HCT116 (cell line): ENCODE measurements at regions not wholly inside any gene's neighbourhood (a gene's known extent, or its start where the extent isn't known, plus 50 kb on each side); places are given as distances from the start of the nearest gene placed in this dataset.

ENCODE experiments used
- ATAC-seq: fragments of 200-7000 bp; cut with Tn5 transposase; 2 replicates; pipeline ENCODE4 v1.9.1; 2020; ENCODE audit warnings: mild to moderate bottlenecking, moderate library complexity
- BruUV-seq: library from RNA; stranded (reverse); fragments of 400-500 nt; replicated peaks from 2 replicates; lab custom pipeline; 2021; lab: Mats Ljungman, UMichigan
- CTCF ChIA-PET: fragments of 300-600 bp; sonication (Branson Sonifier 250); formaldehyde crosslinking; loops from one replicate; lab custom pipeline; 2021; ENCODE audit warnings: antibody characterized with exemption; lab: Charles Lee
- POLR2A ChIA-PET: fragments of 300-600, 350-600 bp; sonication (Branson Sonifier 250); formaldehyde crosslinking; loops from one replicate; lab custom pipeline; 2021; ENCODE audit warnings: antibody characterized with exemption; lab: Charles Lee
- RAD21 ChIA-PET, 2 experiments: fragments of 300-600 bp; sonication (Branson Sonifier 250); formaldehyde crosslinking; loops; one replicate each; lab custom pipeline; 2023; ENCODE audit warnings: low total read pairs in 2 of 2; ENCODE audit not compliant: uncharacterized antibody in 2 of 2, unreplicated experiment in 2 of 2, low non-redundant PET in 1 of 2; lab: Charles Lee
- DNase-seq: peaks from one replicate; pipeline ENCODE4 v3.0.0-alpha.2; 2010; ENCODE audit warnings: low read depth, low spot score
- H2AFZ ChIP-seq: fragments of 200-600 bp; shearing (Covaris generic), sonication (generic); 2 replicates; pipeline ENCODE4 v1.6.1; 2017; ENCODE audit warnings: low read depth, mixed run types, mixed read lengths, antibody characterized with exemption, low read length; ENCODE audit not compliant: poor library complexity, severe bottlenecking
- H3K27ac ChIP-seq: 2 replicates; pipeline ENCODE4 v1.5.1; 2012; ENCODE audit warnings: low read depth, low read length
- H3K27me3 ChIP-seq: fragments of 200-600 bp; sonication (generic); 2 replicates; pipeline ENCODE4 v1.6.1; 2016; ENCODE audit warnings: mixed run types, low read length, mixed read lengths; ENCODE audit not compliant: insufficient read depth
- H3K36me3 ChIP-seq, 2 experiments: fragments of 200-500 bp in 1 of 2; fragments of 200-600 bp in 1 of 2; sonication (Bioruptor generic) in 1 of 2; sonication (generic) in 1 of 2; 2 replicates each; pipeline versions ENCODE4 v1.5.1 to v1.6.1; 2014 to 2016; ENCODE audit warnings: low read length in 2 of 2, inconsistent platforms in 1 of 2, mixed read lengths in 1 of 2, mixed run types in 1 of 2; ENCODE audit not compliant: insufficient read depth in 2 of 2, control insufficient read depth in 1 of 2
- H3K4me1 ChIP-seq, 2 experiments: fragments of 200-600 bp in 1 of 2; sonication (generic) in 1 of 2; 2 replicates each; pipeline versions ENCODE4 v1.5.1 to v1.6.1; 2012 to 2017; ENCODE audit warnings: low read length in 2 of 2, inconsistent platforms in 1 of 2, mild to moderate bottlenecking in 1 of 2, mixed read lengths in 1 of 2, mixed run types in 1 of 2, moderate library complexity in 1 of 2; ENCODE audit not compliant: insufficient read depth in 2 of 2, control insufficient read depth in 1 of 2
- H3K4me2 ChIP-seq: fragments of 200-600 bp; sonication (generic); 2 replicates; pipeline ENCODE4 v1.6.1; 2017; ENCODE audit warnings: mixed run types, low read length, mixed read lengths
- H3K4me3 ChIP-seq, 2 experiments: fragments of 200-600 bp in 1 of 2; sonication (generic) in 1 of 2; replicated peaks in 1 of 2; 2 replicates each; pipeline ENCODE4 v1.5.1; 2011 to 2016; ENCODE audit warnings: low read length in 2 of 2, control low read depth in 1 of 2, low read depth in 1 of 2, mild to moderate bottlenecking in 1 of 2, mixed read lengths in 1 of 2, mixed run types in 1 of 2
- H3K79me2 ChIP-seq: fragments of 200-600 bp; sonication (generic); 2 replicates; pipeline ENCODE4 v1.6.1; 2017; ENCODE audit warnings: mild to moderate bottlenecking, mixed run types, low read length, moderate library complexity, mixed read lengths; ENCODE audit not compliant: insufficient read depth
- H3K9ac ChIP-seq: fragments of 200-600 bp; sonication (generic); 2 replicates; pipeline ENCODE4 v1.6.1; 2016; ENCODE audit warnings: low read length, mixed read lengths
- H3K9me2 ChIP-seq: fragments of 200-600 bp; sonication (generic), shearing (Covaris generic); 2 replicates; pipeline ENCODE4 v1.6.1; 2017; ENCODE audit warnings: mixed run types, mild to moderate bottlenecking, moderate library complexity; ENCODE audit not compliant: insufficient read depth
- H3K9me3 ChIP-seq, 2 experiments: fragments of 200-500 bp in 1 of 2; fragments of 200-600 bp in 1 of 2; sonication (Bioruptor generic) in 1 of 2; sonication (generic) in 1 of 2; 2 replicates each; pipeline ENCODE4 v1.6.1; 2014 to 2017; ENCODE audit warnings: low read length in 2 of 2, mixed read lengths in 2 of 2, inconsistent platforms in 1 of 2, low read depth in 1 of 2, mild to moderate bottlenecking in 1 of 2, mixed run types in 1 of 2, moderate library complexity in 1 of 2; ENCODE audit not compliant: control insufficient read depth in 1 of 2, insufficient read depth in 1 of 2
- H4K20me1 ChIP-seq: fragments of 200-600 bp; sonication (generic), shearing (Covaris generic); 2 replicates; pipeline ENCODE4 v1.6.1; 2017; ENCODE audit warnings: mixed run types, mild to moderate bottlenecking, moderate library complexity; ENCODE audit not compliant: insufficient read depth
- ATF3 ChIP-seq: IDR thresholded peaks from 2 replicates; pipeline ENCODE4 v1.6.1; 2012
- CBX3 ChIP-seq: IDR thresholded peaks from 2 replicates; pipeline ENCODE4 v1.6.1; 2012; ENCODE audit warnings: low read depth
- EGR1 ChIP-seq: IDR thresholded peaks from 2 replicates; pipeline ENCODE4 v1.6.1; 2012; ENCODE audit warnings: low read depth
- EZH2 ChIP-seq: fragments of 200-600 bp; sonication (generic); IDR thresholded peaks from 2 replicates; pipeline ENCODE4 v1.6.1; 2017; ENCODE audit warnings: antibody characterized with exemption, mixed run types
- EZH2phosphoT487 ChIP-seq: fragments of 200-600 bp; IDR thresholded peaks from 2 replicates; pipeline ENCODE4 v1.6.1; 2018; ENCODE audit warnings: antibody characterized with exemption, borderline replicate concordance
- FOSL1 ChIP-seq: IDR thresholded peaks from 2 replicates; pipeline ENCODE4 v1.6.1; 2012; ENCODE audit warnings: low read depth
- JUND ChIP-seq: IDR thresholded peaks from 2 replicates; pipeline ENCODE4 v1.6.1; 2012
- MAX ChIP-seq: IDR thresholded peaks from 2 replicates; pipeline ENCODE4 v1.6.1; 2012
- POLR2A ChIP-seq: IDR thresholded peaks from 2 replicates; pipeline ENCODE4 v1.7.0; 2011; ENCODE audit warnings: borderline replicate concordance; ENCODE audit not compliant: insufficient read depth, insufficient read length; ENCODE audit errors: extremely low read depth
- REST ChIP-seq: IDR thresholded peaks from 2 replicates; pipeline ENCODE4 v1.6.1; 2012; ENCODE audit warnings: low read depth
- YY1 ChIP-seq: IDR thresholded peaks from 2 replicates; pipeline ENCODE4 v1.6.1; 2011; ENCODE audit warnings: low read length, low read depth, moderate library complexity, mild to moderate bottlenecking; ENCODE audit not compliant: insufficient replicate concordance; ENCODE audit errors: extremely low read depth
- ZBTB33 ChIP-seq: IDR thresholded peaks from 2 replicates; pipeline ENCODE4 v1.6.1; 2011; ENCODE audit warnings: mild to moderate bottlenecking, low read length, moderate library complexity; ENCODE audit not compliant: insufficient replicate concordance; ENCODE audit errors: extremely low read depth
- ZFX ChIP-seq: fragments of 450-650 bp; IDR thresholded peaks from 2 replicates; pipeline ENCODE4 v1.6.1; 2017
- ZNF274 ChIP-seq: fragments of 200-500 bp; sonication (Bioruptor generic); IDR thresholded peaks from 2 replicates; pipeline ENCODE4 v1.6.1; 2014; ENCODE audit warnings: mild to moderate bottlenecking, low read depth, low read length, inconsistent platforms
- intact Hi-C: fragments of 100-400 bp; cut with micrococcal nuclease; formaldehyde crosslinking; loops from 2 replicates; pipeline ENCODE4 v1.10.0; 2022

GRCh38 chr16:17622366-17622765 is 151.6 kb upstream of the XYLT1 start:
- no peaks in the 10 kb centered on the region for H3K4me1 ChIP-seq
- POLR2A ChIA-PET: no interaction called here
- no peak for DNase-seq
- TF ChIP-seq YY1 (no peak), MAX (no peak), JUND (no peak), ZFX (no peak), FOSL1 (no peak), POLR2A (no peak), EGR1 (no peak), ZBTB33 (no peak), REST (no peak), CBX3 (no peak), EZH2phosphoT487 (no peak), EZH2 (no peak), ATF3 (no peak), ZNF274 (no peak)
- CTCF ChIA-PET: no interaction called here
- no peak overlapping the region for H3K4me3 ChIP-seq
- H3K4me2 ChIP-seq: no peak overlapping the region
- no peak for ATAC-seq
- no peaks in the 10 kb centered on the region for H3K36me3 ChIP-seq
- BruUV-seq: no TSS peak
- H2AFZ ChIP-seq: no peak overlapping the region
- H3K9ac ChIP-seq: no peak overlapping the region
- intact Hi-C loops: no loop called here
- RAD21 ChIA-PET: no interaction called here
- no peaks in the 10 kb centered on the region for H3K9me2 ChIP-seq
- H3K27ac ChIP-seq: no peak overlapping the region
- peaks cover 4 to 7% of the 10 kb centered on the region in 2 experiments; a peak in 2 of 4 replicates for H3K9me3 ChIP-seq
- no peaks in the 10 kb centered on the region for H3K79me2 ChIP-seq
- H4K20me1 ChIP-seq: no peaks in the 10 kb centered on the region
- H3K27me3 ChIP-seq: peaks cover 31% of the 10 kb centered on the region
